Natural killer cell (primary cell): ENCODE measurements at regions not wholly inside any gene's neighbourhood (a gene's known extent, or its start where the extent isn't known, plus 50 kb on each side); places are given as distances from the start of the nearest gene placed in this dataset.

Source experiments
- ATAC-seq, 3 donors: fragments of 150-1000 bp in 2 of 3; fragments of 200-7000 bp in 1 of 3; cut with Tn5 transposase; 1 replicate in 1 of 3; 2 replicates in 2 of 3; pipeline ENCODE4 v1.10.0; 2021; ENCODE audit warnings: mild to moderate bottlenecking in 2 of 3, moderate library complexity in 2 of 3
- DNase-seq, 2 donors: peaks; one replicate each; pipeline versions ENCODE4 v3.0.0 to v3.0.0-alpha.2; 2013 to 2021; ENCODE audit warnings: mixed read lengths in 1 of 2
- H3K27ac ChIP-seq: one replicate; pipeline ENCODE4 v1.5.1; 2013; ENCODE audit warnings: mild to moderate bottlenecking, low read length
- H3K27me3 ChIP-seq: one replicate; pipeline ENCODE4 v1.6.1; 2013; ENCODE audit warnings: low read length; ENCODE audit not compliant: control insufficient read depth, insufficient read depth
- H3K36me3 ChIP-seq: one replicate; pipeline ENCODE4 v1.6.1; 2013; ENCODE audit warnings: low read length; ENCODE audit not compliant: control insufficient read depth, insufficient read depth
- H3K4me1 ChIP-seq: one replicate; pipeline ENCODE4 v1.6.1; 2013; ENCODE audit warnings: low read length; ENCODE audit not compliant: control insufficient read depth, insufficient read depth
- H3K4me3 ChIP-seq: one replicate; pipeline ENCODE4 v1.5.1; 2013; ENCODE audit warnings: low read length
- H3K9me3 ChIP-seq: one replicate; pipeline ENCODE4 v1.6.1; 2013; ENCODE audit warnings: low read length; ENCODE audit not compliant: control insufficient read depth, insufficient read depth
- H3K27ac Mint-ChIP-seq, 2 donors: one replicate each; pipeline ENCODE4 v1.8.0; 2022; ENCODE audit warnings: mild to moderate bottlenecking in 2 of 2, mixed read lengths in 2 of 2, moderate library complexity in 1 of 2
- H3K27me3 Mint-ChIP-seq, 2 donors: one replicate each; pipeline ENCODE4 v1.8.0; 2022; ENCODE audit warnings: low read depth in 2 of 2, mixed read lengths in 2 of 2
- H3K36me3 Mint-ChIP-seq: one replicate; pipeline ENCODE4 v1.8.0; 2022; ENCODE audit warnings: mixed read lengths
- H3K4me1 Mint-ChIP-seq, 2 donors: one replicate each; pipeline ENCODE4 v1.8.0; 2022; ENCODE audit warnings: mixed read lengths in 2 of 2
- H3K4me3 Mint-ChIP-seq: one replicate; pipeline ENCODE4 v1.8.0; 2022; ENCODE audit warnings: mild to moderate bottlenecking, moderate library complexity, mixed read lengths
- H3K9me3 Mint-ChIP-seq, 2 donors: one replicate each; pipeline ENCODE4 v1.8.0; 2022; ENCODE audit warnings: mixed read lengths in 2 of 2
- WGBS: methylation state at CpG from one replicate; pipeline ENCODE4 v1.1.7; 2013; ENCODE audit warnings: missing lambda C conversion rate; ENCODE audit not compliant: insufficient coverage; 5-methylcytosine and 5-hydroxymethylcytosine counted together
- intact Hi-C: fragments of 100-400 bp; cut with micrococcal nuclease; formaldehyde crosslinking; loops from one replicate; pipeline ENCODE4 v1.14.2; 2022
- TF ChIP-seq, protein P1 (sequence below): fragments of 200-600 bp; IDR thresholded peaks from one replicate; pipeline ENCODE4 v1.8.0; 2022; ENCODE audit warnings: antibody characterized with exemption

DNA sequence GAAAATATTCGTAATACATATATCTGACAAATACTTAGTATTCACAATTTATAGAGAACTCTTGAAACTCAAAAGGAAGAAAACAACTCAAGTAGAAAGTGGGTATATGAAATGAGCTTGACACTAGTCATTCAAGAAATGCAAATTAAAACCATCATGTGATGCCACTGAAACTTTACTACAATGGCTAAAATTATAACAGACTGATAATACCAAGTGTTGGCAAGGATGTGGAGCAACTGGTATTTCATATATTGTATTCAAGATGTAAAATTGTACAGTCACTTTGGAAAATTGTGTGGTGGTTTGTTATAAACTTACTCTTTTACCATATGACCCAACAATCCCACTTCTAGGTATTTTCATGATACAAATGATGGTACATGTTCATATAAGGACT, 68.7 kb upstream of the AGTR1 start:
- WGBS, result no CpG with 5 or more reads among the region's 1 CpG
- no peaks in the 10 kb centered on the region for H3K27me3 ChIP-seq
- Mint-ChIP-seq H3K36me3 (peaks cover 8% of the 10 kb centered on the region), H3K4me1 (no peaks in the 10 kb centered on the region), H3K9me3 (peaks cover 16 to 25% of the 10 kb centered on the region in 2 donors), H3K27me3 (no peaks in the 10 kb centered on the region), H3K27ac (no peak overlapping the region), H3K4me3 (no peak overlapping the region)
- H3K27ac ChIP-seq, result no peak overlapping the region
- no peaks in the 10 kb centered on the region for H3K9me3 ChIP-seq
- no peaks in the 10 kb centered on the region for H3K4me1 ChIP-seq
- intact Hi-C loops, result no loop called here
- H3K36me3 ChIP-seq, result no peaks in the 10 kb centered on the region
- ATAC-seq (no peak), DNase-seq (no peak)
- H3K4me3 ChIP-seq, result no peak overlapping the region
- TF ChIP-seq, protein P1, sequence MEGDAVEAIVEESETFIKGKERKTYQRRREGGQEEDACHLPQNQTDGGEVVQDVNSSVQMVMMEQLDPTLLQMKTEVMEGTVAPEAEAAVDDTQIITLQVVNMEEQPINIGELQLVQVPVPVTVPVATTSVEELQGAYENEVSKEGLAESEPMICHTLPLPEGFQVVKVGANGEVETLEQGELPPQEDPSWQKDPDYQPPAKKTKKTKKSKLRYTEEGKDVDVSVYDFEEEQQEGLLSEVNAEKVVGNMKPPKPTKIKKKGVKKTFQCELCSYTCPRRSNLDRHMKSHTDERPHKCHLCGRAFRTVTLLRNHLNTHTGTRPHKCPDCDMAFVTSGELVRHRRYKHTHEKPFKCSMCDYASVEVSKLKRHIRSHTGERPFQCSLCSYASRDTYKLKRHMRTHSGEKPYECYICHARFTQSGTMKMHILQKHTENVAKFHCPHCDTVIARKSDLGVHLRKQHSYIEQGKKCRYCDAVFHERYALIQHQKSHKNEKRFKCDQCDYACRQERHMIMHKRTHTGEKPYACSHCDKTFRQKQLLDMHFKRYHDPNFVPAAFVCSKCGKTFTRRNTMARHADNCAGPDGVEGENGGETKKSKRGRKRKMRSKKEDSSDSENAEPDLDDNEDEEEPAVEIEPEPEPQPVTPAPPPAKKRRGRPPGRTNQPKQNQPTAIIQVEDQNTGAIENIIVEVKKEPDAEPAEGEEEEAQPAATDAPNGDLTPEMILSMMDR, result no peak

DNA sequence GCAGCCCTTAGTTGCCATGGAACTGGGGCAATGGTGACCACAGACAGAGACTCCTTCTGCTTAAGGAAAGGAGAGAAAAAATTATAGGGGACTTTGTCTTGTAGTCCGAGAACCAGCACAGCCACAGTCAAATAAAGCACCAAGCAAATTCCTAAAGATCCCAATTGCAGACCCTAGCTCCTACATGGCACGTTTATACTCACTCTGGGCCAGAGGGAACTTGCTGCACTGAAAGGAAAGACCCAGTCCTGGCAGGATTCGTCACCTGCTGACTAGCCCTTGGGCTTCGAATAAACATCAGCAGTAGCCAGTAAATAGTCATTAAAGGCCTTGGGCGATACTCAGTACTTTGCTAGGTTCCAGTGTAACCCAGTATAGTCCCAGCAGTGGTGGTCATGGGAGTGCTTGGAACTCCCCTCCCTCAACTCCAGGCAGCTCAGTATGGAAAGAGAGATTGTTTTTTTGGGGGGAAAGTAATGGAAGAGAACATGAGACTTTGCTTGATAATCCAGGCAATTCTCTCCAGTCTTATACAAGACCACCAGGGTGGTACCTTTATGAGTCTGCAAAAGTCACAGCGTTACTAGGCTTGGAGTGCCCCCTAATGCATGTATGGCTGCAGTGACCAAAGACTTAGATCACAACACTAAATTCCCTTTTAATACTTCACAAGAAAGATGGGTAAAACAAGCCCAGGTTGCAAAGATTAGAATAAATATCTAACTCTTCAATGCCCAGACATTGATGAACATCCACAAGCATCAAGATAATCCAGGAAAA, 66.4 kb upstream of the AGTR1 start:
- ATAC-seq, result no peak
- H3K27ac ChIP-seq, result no peak overlapping the region
- no peaks in the 10 kb centered on the region for H3K27me3 ChIP-seq
- Mint-ChIP-seq H3K4me3 (no peak overlapping the region), H3K36me3 (peaks cover 8% of the 10 kb centered on the region), H3K27me3 (no peaks in the 10 kb centered on the region), H3K9me3 (peaks cover 20 to 28% of the 10 kb centered on the region in 2 donors), H3K4me1 (no peaks in the 10 kb centered on the region), H3K27ac (no peak overlapping the region)
- H3K9me3 ChIP-seq, result no peaks in the 10 kb centered on the region
- H3K4me1 ChIP-seq, result no peaks in the 10 kb centered on the region
- H3K4me3 ChIP-seq, result no peak overlapping the region
- H3K36me3 ChIP-seq, result no peaks in the 10 kb centered on the region
- intact Hi-C loops, result no loop called here
- no peak for DNase-seq
- 71% methylated on average over 6 of the region's 6 CpGs for WGBS
- TF ChIP-seq, protein P1, result no peak

DNA sequence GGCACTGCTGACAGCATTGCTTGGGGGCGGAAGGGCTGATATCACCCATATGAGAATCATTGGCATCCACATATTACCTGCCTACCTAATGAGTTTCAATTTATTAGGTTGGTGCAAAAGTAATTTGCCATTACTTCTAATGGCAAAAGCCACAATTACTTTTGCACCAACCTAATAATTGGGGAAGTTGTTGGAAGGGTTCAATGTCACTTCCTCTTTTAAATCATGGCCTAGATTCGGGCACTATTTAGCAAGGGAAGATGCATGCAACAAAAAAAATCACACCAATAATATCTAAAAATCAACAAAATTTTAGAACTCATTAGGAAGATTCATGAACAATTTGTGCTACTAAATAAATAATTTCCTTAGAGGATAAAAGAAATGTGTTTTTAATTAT, 56.0 kb upstream of the AGTR1 start:
- DNase-seq (no peak), ATAC-seq (no peak)
- TF ChIP-seq, protein P1, result no peak
- Histone ChIP-seq H3K9me3 (no peaks in the 10 kb centered on the region), H3K27me3 (no peaks in the 10 kb centered on the region), H3K4me3 (no peak overlapping the region), H3K27ac (no peak overlapping the region), H3K36me3 (no peaks in the 10 kb centered on the region), H3K4me1 (no peaks in the 10 kb centered on the region)
- H3K27me3 Mint-ChIP-seq, result no peaks in the 10 kb centered on the region
- H3K4me3 Mint-ChIP-seq, result no peak overlapping the region
- no peaks in the 10 kb centered on the region for H3K36me3 Mint-ChIP-seq
- intact Hi-C loops, result no loop called here
- no peaks in the 10 kb centered on the region for H3K4me1 Mint-ChIP-seq
- H3K9me3 Mint-ChIP-seq, result peaks cover 3% of the 10 kb centered on the region in 2 donors
- no peak overlapping the region for H3K27ac Mint-ChIP-seq
- WGBS, result 0% methylated on average over 1 of the region's 2 CpGs

DNA sequence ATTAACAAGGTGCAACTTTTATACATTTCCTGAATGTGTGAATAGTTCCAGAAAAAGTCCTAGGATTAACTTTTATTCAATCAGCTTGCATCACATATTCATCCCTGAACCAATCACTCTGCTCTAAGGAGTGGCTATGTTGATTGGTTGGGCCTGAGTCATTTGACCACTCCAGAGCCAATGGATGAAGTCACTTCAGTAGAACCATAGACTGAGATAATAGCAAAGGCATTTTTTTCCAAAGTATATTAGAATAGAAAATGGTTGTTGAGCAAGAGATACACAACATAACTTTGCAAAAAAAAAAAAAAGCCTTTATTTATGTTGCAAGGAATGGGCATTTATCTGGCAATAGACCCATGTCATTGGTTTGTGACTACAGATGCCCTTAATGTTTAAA, 55.5 kb upstream of the AGTR1 start:
- ATAC-seq, result no peak
- Histone ChIP-seq H3K27me3 (no peaks in the 10 kb centered on the region), H3K9me3 (no peaks in the 10 kb centered on the region), H3K27ac (no peak overlapping the region), H3K4me1 (no peaks in the 10 kb centered on the region), H3K36me3 (no peaks in the 10 kb centered on the region), H3K4me3 (no peak overlapping the region)
- no peak for DNase-seq
- no peaks in the 10 kb centered on the region for H3K4me1 Mint-ChIP-seq
- no peaks in the 10 kb centered on the region for H3K36me3 Mint-ChIP-seq
- H3K27me3 Mint-ChIP-seq, result no peaks in the 10 kb centered on the region
- H3K4me3 Mint-ChIP-seq, result no peak overlapping the region
- peaks cover 3% of the 10 kb centered on the region in 2 donors for H3K9me3 Mint-ChIP-seq
- TF ChIP-seq, protein P1, result no peak
- H3K27ac Mint-ChIP-seq, result no peak overlapping the region
- intact Hi-C loops, result no loop called here
